Gastrocnemius medialis (tissue), 4 donors: ENCODE measurements at regions not wholly inside any gene's neighbourhood (a gene's known extent, or its start where the extent isn't known, plus 50 kb on each side); places are given as distances from the start of the nearest gene placed in this dataset.

Experiments
- CTCF ChIP-seq, 5 experiments: fragments of 450-650 bp in 3 of 5; fragments of 200-600 bp in 2 of 5; sonication (generic) in 2 of 5; IDR thresholded peaks in 4 of 5; conservative IDR thresholded peaks in 1 of 5; 1 replicate in 4 of 5; 2 replicates in 1 of 5; pipeline ENCODE4 v1.5.1; 2016 to 2019; ENCODE audit warnings: antibody characterized with exemption in 5 of 5, mild to moderate bottlenecking in 3 of 5, moderate library complexity in 3 of 5
- POLR2A ChIP-seq, 2 donors: fragments of 450-650 bp; IDR thresholded peaks; one replicate each; pipeline ENCODE4 v1.6.1; 2017; ENCODE audit warnings: antibody characterized with exemption in 2 of 2, mild to moderate bottlenecking in 2 of 2, moderate library complexity in 2 of 2

- TF ChIP-seq CTCF (IDR thresholded peaks at IDR 0.05 in 4 of 5, conservative IDR thresholded peaks at IDR 0.05 in 1 of 5) (no peak), POLR2A (IDR thresholded peaks at IDR 0.05) (no peak)
Measured at GRCh38 chr2:45241061-45241561, 231.9 kb upstream of the SIX2 start.
